ENCODE measurements at regions not wholly inside any gene's neighbourhood (a gene's known extent, or its start where the extent isn't known, plus 50 kb on each side); places are given as distances from the start of the nearest gene placed in this dataset.

GRCh38 chr1:39087435-39087834, 61.3 kb downstream of the NDUFS5 start:
- TF ChIP-seq EZH2 (IDR thresholded peaks at IDR 0.05; ENCODE audit: borderline replicate concordance, low read depth, low read length, severe bottlenecking) = no peak
- no peak for TF ChIP-seq CTCF (IDR thresholded peaks at IDR 0.05; ENCODE audit: extremely low read depth in 1 of 2, insufficient read depth in 1 of 2, low read depth in 1 of 2, low read length in 2 of 2)
- no peak for TF ChIP-seq POLR2A (IDR thresholded peaks at IDR 0.05; ENCODE audit: low read depth, low read length)
- no peak for TF ChIP-seq MAX (IDR thresholded peaks at IDR 0.05; ENCODE audit: insufficient read depth, insufficient read length)
- TF ChIP-seq POLR2AphosphoS5 (IDR thresholded peaks at IDR 0.05; ENCODE audit: insufficient read depth, low read depth, low read length) = no peak
- TF ChIP-seq MYC (IDR thresholded peaks at IDR 0.05; ENCODE audit: low read depth, low read length) = no peak
- no peak for TF ChIP-seq GATA2 (IDR thresholded peaks at IDR 0.05; ENCODE audit: insufficient read depth, insufficient read length, low read depth, low read length)
- no peak for TF ChIP-seq FOS (IDR thresholded peaks at IDR 0.05; ENCODE audit: borderline replicate concordance, insufficient read depth, low read length)

All from endothelial cell of umbilical vein (primary cell).